HUES64 (cell line): ENCODE measurements at regions not wholly inside any gene's neighbourhood (a gene's known extent, or its start where the extent isn't known, plus 50 kb on each side); places are given as distances from the start of the nearest gene placed in this dataset.
"Not testable (repeated sequence)": the region's sequence is repeated elsewhere in the genome, so short reads cannot be mapped to it uniquely, and the experiment has no call there.

Source experiments
- H3K27ac ChIP-seq: 2 replicates; pipeline ENCODE4 v1.7.0; 2013; ENCODE audit warnings: low read depth, low read length, inconsistent platforms
- H3K27me3 ChIP-seq: 2 replicates; pipeline ENCODE4 v1.6.1; 2013; ENCODE audit warnings: mild to moderate bottlenecking, low read length; ENCODE audit not compliant: insufficient read depth
- H3K36me3 ChIP-seq: 2 replicates; pipeline ENCODE4 v1.6.1; 2013; ENCODE audit warnings: mild to moderate bottlenecking, low read length; ENCODE audit not compliant: insufficient read depth
- H3K4me1 ChIP-seq: 2 replicates; pipeline ENCODE4 v1.6.1; 2013; ENCODE audit warnings: mild to moderate bottlenecking, low read length, moderate library complexity; ENCODE audit not compliant: insufficient read depth
- H3K4me3 ChIP-seq: 2 replicates; pipeline ENCODE4 v1.5.1; 2013; ENCODE audit warnings: mild to moderate bottlenecking, low read length, moderate library complexity
- H3K9ac ChIP-seq: 2 replicates; pipeline ENCODE4 v1.6.1; 2013; ENCODE audit warnings: mild to moderate bottlenecking, low read depth, low read length
- H3K9me3 ChIP-seq: 2 replicates; pipeline ENCODE4 v1.6.1; 2013; ENCODE audit warnings: low read depth, low read length; ENCODE audit not compliant: insufficient read depth
- WGBS: fragments of 150-250, 120-280 bp; methylation state at CpG from one replicate; pipeline ENCODE4 v1.1.7; 2013; ENCODE audit warnings: missing lambda C conversion rate; 5-methylcytosine and 5-hydroxymethylcytosine counted together

DNA sequence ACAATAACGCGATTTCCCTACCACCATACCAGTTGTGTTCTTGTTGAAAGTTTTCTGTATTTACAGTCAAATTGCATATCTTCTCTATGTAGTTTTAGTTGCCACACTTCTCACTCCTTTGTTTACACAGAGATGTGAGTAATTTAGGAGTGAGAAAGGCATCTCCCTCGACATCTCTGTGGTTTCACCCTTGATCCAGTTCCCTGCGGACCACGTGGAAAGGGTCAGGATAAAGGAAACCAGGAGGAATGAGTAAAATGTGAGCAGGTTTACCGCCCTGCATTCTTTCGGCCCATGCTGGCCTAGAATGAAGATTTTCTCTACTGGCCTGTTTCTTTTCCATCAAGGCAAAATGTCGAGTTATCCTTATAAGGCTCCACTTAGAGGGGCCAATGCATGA is 83.2 kb upstream of the WIPF3 start:
- not testable (repeated sequence) for H3K9ac ChIP-seq, H3K27ac ChIP-seq, H3K9me3 ChIP-seq, H3K27me3 ChIP-seq, H3K4me1 ChIP-seq, H3K36me3 ChIP-seq, H3K4me3 ChIP-seq
- WGBS: 42% methylated on average over 6 of the region's 8 CpGs

DNA sequence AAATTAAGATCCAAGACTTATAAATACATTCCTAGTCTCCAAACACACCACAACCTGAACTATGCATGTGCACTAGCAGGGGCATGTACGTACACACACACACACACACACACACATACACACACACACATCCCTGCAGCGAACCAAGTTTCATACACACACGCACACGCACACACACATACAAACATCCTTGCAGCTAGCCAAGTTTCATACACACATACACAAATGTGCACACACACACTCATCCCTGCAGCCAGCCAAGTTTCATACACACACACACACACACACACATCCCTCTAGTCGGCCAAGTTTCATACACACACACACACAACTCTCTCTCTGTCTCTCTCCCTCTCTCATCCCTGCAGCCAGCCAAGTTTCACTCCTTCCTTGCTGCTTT is 82.7 kb upstream of the WIPF3 start:
- Histone ChIP-seq H3K36me3 (no peaks in the 10 kb centered on the region), H3K27ac (no peak overlapping the region), H3K9me3 (no peaks in the 10 kb centered on the region), H3K27me3 (no peaks in the 10 kb centered on the region), H3K9ac (no peak overlapping the region), H3K4me3 (no peak overlapping the region), H3K4me1 (peaks cover 6% of the 10 kb centered on the region; the same call in 1 of the 2 replicates)
- WGBS: 89% methylated on average over 5 of the region's 5 CpGs

DNA sequence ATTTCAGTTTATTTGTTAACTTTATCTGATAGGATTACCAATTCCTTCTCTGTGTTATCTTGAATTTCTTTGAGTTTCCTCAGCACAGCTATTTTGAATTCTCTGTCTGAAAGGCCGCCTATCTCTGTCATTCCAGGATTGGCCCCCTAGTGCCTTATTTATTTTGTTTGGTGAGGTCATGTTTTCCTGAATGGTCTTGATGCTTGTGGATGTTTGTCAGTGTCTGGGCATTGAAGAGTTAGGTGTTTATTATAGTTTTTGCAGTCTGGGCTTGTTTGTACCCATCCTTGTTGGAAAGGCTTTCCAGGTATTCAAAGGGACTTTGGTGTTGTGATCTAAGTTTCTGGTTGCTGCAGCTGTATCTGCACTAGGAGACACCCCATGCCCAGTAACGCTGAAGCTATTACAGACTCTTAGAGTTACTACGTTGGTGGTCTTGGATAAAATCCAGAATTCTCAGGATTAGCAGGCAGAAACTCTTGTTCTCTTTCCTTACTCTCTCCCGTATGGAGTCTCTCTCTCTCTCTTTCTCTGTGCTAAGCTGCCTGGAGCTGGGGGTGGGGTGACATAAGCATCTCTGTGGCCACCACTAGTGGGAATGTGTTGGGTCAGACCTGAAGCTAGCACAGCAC is 76.7 kb upstream of the WIPF3 start:
- not testable (repeated sequence) for H3K4me1 ChIP-seq, H3K27me3 ChIP-seq, H3K36me3 ChIP-seq, H3K9me3 ChIP-seq, H3K27ac ChIP-seq, H3K9ac ChIP-seq, H3K4me3 ChIP-seq
- WGBS: 88% methylated on average over 4 of the region's 4 CpGs

DNA sequence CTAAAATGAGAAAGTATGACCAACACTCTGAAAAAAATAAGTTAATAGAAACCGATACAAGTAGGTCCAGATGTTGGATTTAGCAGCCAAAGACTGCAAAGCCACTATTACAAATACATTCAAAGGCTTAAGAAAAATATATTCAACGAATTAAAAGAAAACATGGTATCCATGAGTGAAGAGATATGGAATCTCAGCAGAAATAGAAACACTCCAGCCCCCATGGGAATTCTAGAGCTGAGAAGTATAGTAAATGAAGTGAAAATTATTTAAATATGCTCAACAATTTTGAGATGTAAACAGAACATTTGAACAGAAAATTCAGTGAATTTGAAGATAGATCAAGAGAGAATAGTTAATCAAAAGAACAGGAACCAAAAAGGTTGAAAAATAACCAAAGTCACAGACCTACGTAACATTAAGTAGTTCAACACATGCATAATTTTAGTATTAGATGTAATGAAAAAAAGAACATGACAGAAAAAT is 72.0 kb upstream of the WIPF3 start:
- no peak overlapping the region for H3K27ac ChIP-seq
- 93% methylated on average over 2 of the region's 3 CpGs for WGBS

DNA sequence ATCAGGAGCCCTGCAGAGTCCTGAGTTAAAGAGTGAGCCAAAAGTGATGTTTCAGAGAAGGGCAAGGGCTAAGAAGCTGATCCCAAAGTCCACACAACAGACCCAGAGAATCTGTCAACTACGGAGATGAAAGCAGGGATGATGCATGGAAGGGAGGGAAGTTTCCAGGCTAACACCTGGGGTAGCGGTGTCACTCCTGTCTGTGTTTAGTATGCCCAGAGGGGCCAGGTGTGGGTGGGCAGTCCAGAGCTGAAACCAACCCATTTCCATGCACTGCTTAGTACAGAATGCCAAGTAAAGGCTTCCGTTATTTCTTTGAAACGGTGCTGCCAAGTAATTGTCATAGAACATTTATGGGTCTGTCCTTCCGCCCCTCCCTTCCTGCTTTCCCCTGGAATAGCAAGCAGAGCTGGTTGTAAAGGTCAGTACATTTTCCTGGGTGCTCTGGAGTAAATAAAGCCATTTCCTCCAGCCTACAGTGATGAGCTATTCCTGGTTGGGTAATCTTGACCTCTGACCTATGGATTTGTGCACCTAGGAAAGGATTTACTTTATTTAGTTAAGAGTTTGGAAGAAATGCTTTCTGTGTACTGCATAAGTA is 58.6 kb upstream of the WIPF3 start:
- not testable (repeated sequence) for H3K36me3 ChIP-seq, H3K4me1 ChIP-seq, H3K4me3 ChIP-seq, H3K9me3 ChIP-seq, H3K9ac ChIP-seq, H3K27me3 ChIP-seq, H3K27ac ChIP-seq
- 76% methylated on average over 4 of the region's 5 CpGs for WGBS

More for the DNA sequence above, 72.0 kb upstream of the WIPF3 start:
- Histone ChIP-seq H3K36me3 (no peaks in the 10 kb centered on the region), H3K4me1 (no peaks in the 10 kb centered on the region), H3K27me3 (no peaks in the 10 kb centered on the region), H3K4me3 (no peak overlapping the region), H3K9ac (no peak overlapping the region), H3K9me3 (no peaks in the 10 kb centered on the region)

DNA sequence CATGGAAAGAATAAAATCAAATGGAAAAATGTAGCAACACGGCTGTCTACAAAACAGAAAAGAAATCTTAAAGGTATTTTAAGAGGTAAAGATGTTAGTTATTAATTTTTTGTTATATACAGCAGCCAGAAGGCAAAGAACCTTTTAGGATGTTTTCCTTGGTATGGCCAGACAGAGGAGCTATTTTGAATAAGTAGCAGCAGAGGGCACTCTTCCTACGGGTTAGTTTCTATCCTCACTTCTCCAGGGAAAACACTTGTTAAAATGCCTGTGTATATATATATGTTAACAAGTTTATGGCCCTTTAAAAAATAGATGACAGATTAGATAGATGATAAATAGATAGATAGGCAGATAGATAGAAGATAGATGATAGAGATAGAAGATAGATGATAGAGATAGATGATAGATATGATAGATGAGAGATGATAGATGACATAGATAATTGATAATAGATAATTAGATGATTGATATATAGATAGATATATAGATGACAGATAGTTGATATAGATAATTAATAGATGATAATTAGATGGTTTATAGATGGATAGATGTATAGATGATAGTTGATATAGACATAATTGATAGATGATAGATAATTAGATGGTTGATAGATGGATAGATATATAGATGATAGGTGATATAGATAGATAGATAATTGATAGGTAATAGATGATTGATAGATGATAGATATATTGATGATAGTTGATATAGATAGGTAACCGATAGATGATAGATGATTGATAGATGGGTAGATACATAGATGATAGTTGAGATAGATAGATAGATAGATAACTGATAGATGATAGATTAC is 57.8 kb upstream of the WIPF3 start:
- H3K4me3 ChIP-seq: no peak overlapping the region
- H3K9ac ChIP-seq: no peak overlapping the region
- 56% methylated on average over 2 of the region's 3 CpGs for WGBS

DNA sequence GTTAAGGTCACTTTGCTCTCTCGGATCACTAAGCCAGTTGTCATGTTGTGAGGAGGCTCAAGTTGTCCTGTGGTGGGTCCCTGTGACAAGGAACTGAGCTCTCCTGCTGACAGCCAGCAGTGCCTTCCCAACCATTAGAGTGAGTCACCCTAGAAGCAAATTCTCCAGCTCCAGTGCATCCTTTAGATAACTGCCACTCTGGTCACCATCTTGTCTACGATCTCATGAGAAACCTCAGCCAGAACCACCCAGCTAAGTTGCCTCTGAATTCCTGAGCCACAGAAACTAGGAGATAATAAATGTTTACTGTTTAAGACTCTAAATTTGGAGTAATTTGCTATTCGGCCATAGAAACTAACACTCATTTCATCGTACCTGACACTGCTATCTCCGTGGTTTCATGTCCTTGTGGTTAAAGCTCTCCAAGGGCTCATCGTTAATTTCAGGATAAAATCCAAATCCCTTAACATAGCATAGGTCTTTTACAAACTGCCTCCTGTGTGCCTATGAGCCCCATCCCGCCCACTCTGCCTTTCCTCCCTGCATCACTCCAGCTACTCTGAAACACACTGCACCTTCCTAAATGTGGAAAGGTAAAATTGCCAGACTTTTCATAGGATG is 56.5 kb upstream of the WIPF3 start:
- Histone ChIP-seq H3K9me3 (no peaks in the 10 kb centered on the region), H3K27ac (no peak overlapping the region), H3K4me3 (no peak overlapping the region), H3K36me3 (no peaks in the 10 kb centered on the region), H3K27me3 (no peaks in the 10 kb centered on the region), H3K9ac (no peak overlapping the region), H3K4me1 (no peaks in the 10 kb centered on the region)
- 89% methylated on average over 7 of the region's 7 CpGs for WGBS

More for the DNA sequence above, 57.8 kb upstream of the WIPF3 start:
- H3K4me1 ChIP-seq: no peaks in the 10 kb centered on the region
- no peaks in the 10 kb centered on the region for H3K9me3 ChIP-seq
- H3K27me3 ChIP-seq: no peaks in the 10 kb centered on the region
- no peak overlapping the region for H3K27ac ChIP-seq
- H3K36me3 ChIP-seq: no peaks in the 10 kb centered on the region

DNA sequence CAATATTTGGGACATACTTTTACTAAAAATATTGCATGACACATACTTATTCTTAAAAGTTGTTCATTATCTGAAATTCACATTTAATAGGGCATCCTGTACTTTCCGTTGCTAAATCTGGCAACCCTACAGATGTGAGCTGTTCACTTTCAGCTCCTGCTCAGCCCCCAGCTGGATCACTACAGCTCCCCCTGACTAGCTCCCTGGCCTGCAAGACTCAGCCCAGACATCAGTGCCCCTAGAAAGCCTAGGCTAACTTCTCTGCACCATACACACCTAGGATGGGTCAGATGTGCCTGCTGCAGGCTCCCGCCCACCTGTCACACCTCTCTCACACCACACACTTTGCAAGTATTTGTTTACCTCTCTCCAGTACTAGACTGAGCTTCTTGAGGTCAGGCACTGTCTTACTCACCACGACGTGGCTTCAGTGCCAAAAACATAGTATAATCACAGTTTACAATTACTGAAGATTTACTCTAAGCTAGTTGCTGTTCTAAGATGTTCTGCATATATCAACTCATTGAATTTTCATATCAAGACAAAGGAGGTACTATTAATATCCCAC is 55.9 kb upstream of the WIPF3 start:
- not testable (repeated sequence) for H3K27ac ChIP-seq, H3K4me1 ChIP-seq, H3K9me3 ChIP-seq, H3K9ac ChIP-seq, H3K27me3 ChIP-seq, H3K36me3 ChIP-seq, H3K4me3 ChIP-seq
- 83% methylated on average over 4 of the region's 4 CpGs for WGBS

DNA sequence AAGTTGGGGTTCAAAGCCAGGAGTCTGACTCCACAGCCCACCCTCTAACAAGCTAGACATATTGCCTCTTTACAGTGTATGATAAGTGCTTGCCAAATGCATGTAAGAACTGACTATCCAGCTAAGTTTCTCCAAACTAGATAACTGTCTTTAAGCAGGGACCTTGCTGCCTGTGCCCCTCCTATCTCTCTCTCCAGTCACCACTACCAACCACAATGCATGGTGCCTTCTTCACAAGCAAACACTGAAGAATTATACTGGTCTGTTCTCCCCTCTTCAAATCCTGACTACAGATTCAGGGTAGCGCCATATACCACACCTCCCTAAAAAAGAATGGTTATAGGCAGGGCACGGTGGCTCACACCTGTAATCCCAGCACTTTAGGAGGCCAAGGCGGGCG is 55.3 kb upstream of the WIPF3 start:
- H3K9me3 ChIP-seq, H3K36me3 ChIP-seq, H3K27me3 ChIP-seq, H3K4me1 ChIP-seq, H3K9ac ChIP-seq, H3K27ac ChIP-seq, H3K4me3 ChIP-seq: not testable (repeated sequence)
- WGBS: 96% methylated on average over 4 of the region's 4 CpGs

DNA sequence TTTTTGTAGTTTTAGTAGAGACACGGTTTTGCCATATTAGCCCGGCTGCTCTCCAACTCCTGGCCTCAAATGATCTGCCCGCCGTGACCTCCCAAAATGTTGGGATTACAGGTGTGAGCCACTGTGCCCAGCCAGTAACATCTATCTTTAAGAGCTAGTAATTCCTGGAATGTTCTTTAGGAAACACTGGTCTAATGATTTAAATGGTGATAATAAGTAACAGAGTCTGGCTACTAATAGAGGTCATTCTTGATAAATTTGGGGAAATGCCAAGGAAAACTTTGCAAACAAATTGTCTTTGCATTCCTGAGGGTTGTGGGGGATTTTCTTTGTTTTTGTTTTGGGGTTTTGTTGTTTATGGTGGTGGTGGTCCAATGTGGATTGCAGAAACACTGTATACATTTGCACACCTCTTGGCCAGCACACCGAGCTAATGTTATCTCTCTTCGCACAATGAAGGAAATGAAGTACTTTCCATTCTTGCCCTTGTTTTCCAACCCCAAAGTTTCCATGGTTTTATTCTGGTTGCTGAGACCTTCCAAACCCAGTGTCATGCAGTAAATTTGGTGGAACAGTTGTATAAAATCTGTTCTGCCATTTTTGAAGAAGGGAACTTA is 51.3 kb upstream of the WIPF3 start:
- no peaks in the 10 kb centered on the region for H3K4me1 ChIP-seq
- no peak overlapping the region for H3K9ac ChIP-seq
- 97% methylated on average over 6 of the region's 6 CpGs for WGBS
- no peaks in the 10 kb centered on the region for H3K9me3 ChIP-seq
- no peaks in the 10 kb centered on the region for H3K36me3 ChIP-seq
- no peaks in the 10 kb centered on the region for H3K27me3 ChIP-seq
- H3K4me3 ChIP-seq: no peak overlapping the region
- no peak overlapping the region for H3K27ac ChIP-seq
